ENCODE measurements at regions not wholly inside any gene's neighbourhood (a gene's known extent, or its start where the extent isn't known, plus 50 kb on each side); places are given as distances from the start of the nearest gene placed in this dataset. TPM values are rescaled to one million over a fixed set of nuclear protein-coding genes. Genes with fewer than 3 reads are reported as not detected.

GRCh38 chr3:98961161-98962155, 60.0 kb upstream of the DCBLD2 start:
- DNase-seq (ENCODE audit: low read depth), result peak; percentile 83
- H3K4me3 ChIP-seq (ENCODE audit: low read depth, low read length), result no peak overlapping the region
- no peak for TF ChIP-seq CTCF (IDR thresholded peaks at IDR 0.05; ENCODE audit: insufficient read depth, low read length)

GRCh38 chr3:98957681-98958080, 56.2 kb upstream of the DCBLD2 start:
- TF ChIP-seq CTCF (IDR thresholded peaks at IDR 0.05; ENCODE audit: insufficient read depth, low read length), result no peak
- DNase-seq (ENCODE audit: low read depth), result no peak

GRCh38 chr3:98956008-98956407, 54.5 kb upstream of the DCBLD2 start:
- TF ChIP-seq CTCF (IDR thresholded peaks at IDR 0.05; ENCODE audit: insufficient read depth, low read length), result no peak
- DNase-seq (ENCODE audit: low read depth), result no peak
- H3K4me3 ChIP-seq (ENCODE audit: low read depth, low read length), result no peak overlapping the region

More at GRCh38 chr3:98957681-98958080, 56.2 kb upstream of the DCBLD2 start:
- no peak overlapping the region for H3K4me3 ChIP-seq (ENCODE audit: low read depth, low read length)

GRCh38 chr3:98954791-98955604, 53.5 kb upstream of the DCBLD2 start:
- DNase-seq (ENCODE audit: low read depth), result peak; percentile 45
- no peak for TF ChIP-seq CTCF (IDR thresholded peaks at IDR 0.05; ENCODE audit: insufficient read depth, low read length)
- no peak overlapping the region for H3K4me3 ChIP-seq (ENCODE audit: low read depth, low read length)

- DNase-seq (ENCODE audit: low read depth), result no peak
- no peak overlapping the region for H3K4me3 ChIP-seq (ENCODE audit: low read depth, low read length)
- no peak for TF ChIP-seq CTCF (IDR thresholded peaks at IDR 0.05; ENCODE audit: insufficient read depth, low read length)
Measured at GRCh38 chr3:98954242-98954641, 52.7 kb upstream of the DCBLD2 start.

GRCh38 chr3:98952404-98952803, 50.9 kb upstream of the DCBLD2 start:
- TF ChIP-seq CTCF (IDR thresholded peaks at IDR 0.05; ENCODE audit: insufficient read depth, low read length), result no peak
- H3K4me3 ChIP-seq (ENCODE audit: low read depth, low read length), result no peak overlapping the region
- no peak for DNase-seq (ENCODE audit: low read depth)

Small RNAs in the stretch of these regions (small RNA-seq; reads per million reads assigned to genes)
- gene AC107297.1, result not detected
- not detected for gene RF00066

Data from fibroblast of the aortic adventitia (primary cell).